Lower leg skin (tissue), 3 donors: ENCODE measurements at regions not wholly inside any gene's neighbourhood (a gene's known extent, or its start where the extent isn't known, plus 50 kb on each side); places are given as distances from the start of the nearest gene placed in this dataset.

Source experiments
- POLR2A ChIP-seq, 2 donors: fragments of 450-650 bp; IDR thresholded peaks; one replicate each; pipeline ENCODE4 v1.6.1; 2016 to 2017; ENCODE audit warnings: antibody characterized with exemption in 2 of 2, mild to moderate bottlenecking in 1 of 2, moderate library complexity in 1 of 2
- TF ChIP-seq, protein P1 (sequence below), 3 donors: fragments of 450-650 bp; IDR thresholded peaks; one replicate each; pipeline ENCODE4 v1.5.1; 2016; ENCODE audit warnings: antibody characterized with exemption in 3 of 3, mild to moderate bottlenecking in 3 of 3, moderate library complexity in 2 of 3

DNA sequence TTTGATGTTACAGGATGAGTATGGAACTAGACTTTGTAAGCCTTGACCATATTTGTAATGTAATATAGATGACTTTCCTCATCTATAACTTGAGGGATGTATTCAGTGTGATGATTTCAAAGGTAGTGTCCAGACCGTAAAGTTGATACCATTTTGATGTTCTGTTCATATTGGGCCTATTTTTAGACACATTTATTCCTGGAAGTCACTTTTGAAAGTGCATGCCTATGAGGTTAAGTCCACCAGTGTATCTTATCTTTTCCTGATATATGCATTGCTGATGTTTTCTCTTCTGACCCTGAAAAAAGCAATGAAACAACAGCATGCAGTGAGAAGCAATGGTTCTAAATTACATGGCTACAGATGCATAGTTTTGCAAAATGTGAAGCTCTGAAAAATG is 244.7 kb upstream of the PDGFD start:
- TF ChIP-seq, protein P1, sequence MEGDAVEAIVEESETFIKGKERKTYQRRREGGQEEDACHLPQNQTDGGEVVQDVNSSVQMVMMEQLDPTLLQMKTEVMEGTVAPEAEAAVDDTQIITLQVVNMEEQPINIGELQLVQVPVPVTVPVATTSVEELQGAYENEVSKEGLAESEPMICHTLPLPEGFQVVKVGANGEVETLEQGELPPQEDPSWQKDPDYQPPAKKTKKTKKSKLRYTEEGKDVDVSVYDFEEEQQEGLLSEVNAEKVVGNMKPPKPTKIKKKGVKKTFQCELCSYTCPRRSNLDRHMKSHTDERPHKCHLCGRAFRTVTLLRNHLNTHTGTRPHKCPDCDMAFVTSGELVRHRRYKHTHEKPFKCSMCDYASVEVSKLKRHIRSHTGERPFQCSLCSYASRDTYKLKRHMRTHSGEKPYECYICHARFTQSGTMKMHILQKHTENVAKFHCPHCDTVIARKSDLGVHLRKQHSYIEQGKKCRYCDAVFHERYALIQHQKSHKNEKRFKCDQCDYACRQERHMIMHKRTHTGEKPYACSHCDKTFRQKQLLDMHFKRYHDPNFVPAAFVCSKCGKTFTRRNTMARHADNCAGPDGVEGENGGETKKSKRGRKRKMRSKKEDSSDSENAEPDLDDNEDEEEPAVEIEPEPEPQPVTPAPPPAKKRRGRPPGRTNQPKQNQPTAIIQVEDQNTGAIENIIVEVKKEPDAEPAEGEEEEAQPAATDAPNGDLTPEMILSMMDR (IDR thresholded peaks at IDR 0.05): no peak
- TF ChIP-seq POLR2A (IDR thresholded peaks at IDR 0.05): no peak
